ENCODE measurements at regions not wholly inside any gene's neighbourhood (a gene's known extent, or its start where the extent isn't known, plus 50 kb on each side); places are given as distances from the start of the nearest gene placed in this dataset.

DNA sequence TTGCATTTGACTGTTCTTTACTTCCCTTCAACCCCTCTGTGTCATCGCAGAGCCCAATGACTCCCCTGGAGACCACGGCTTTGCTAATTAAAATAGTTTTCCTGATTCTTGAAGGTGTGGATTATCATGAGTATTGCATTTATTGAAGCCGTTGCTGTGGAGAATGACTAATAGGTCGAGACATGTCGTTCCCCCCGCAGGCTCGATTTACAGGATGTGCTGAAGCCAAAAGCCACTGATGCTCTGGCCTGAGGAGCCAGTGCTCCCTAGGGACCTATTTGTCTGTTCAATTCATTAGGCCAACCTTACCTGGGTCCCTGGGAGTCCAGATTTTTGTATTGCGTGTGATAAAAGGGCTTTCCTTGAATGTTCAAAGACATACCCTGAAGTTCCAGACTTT lies 102.3 kb downstream of the NPTX2 start:
- TF ChIP-seq, protein P1, sequence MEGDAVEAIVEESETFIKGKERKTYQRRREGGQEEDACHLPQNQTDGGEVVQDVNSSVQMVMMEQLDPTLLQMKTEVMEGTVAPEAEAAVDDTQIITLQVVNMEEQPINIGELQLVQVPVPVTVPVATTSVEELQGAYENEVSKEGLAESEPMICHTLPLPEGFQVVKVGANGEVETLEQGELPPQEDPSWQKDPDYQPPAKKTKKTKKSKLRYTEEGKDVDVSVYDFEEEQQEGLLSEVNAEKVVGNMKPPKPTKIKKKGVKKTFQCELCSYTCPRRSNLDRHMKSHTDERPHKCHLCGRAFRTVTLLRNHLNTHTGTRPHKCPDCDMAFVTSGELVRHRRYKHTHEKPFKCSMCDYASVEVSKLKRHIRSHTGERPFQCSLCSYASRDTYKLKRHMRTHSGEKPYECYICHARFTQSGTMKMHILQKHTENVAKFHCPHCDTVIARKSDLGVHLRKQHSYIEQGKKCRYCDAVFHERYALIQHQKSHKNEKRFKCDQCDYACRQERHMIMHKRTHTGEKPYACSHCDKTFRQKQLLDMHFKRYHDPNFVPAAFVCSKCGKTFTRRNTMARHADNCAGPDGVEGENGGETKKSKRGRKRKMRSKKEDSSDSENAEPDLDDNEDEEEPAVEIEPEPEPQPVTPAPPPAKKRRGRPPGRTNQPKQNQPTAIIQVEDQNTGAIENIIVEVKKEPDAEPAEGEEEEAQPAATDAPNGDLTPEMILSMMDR (conservative IDR thresholded peaks at IDR 0.05; ENCODE audit: low read depth in 2 of 2), result no peak
- TF ChIP-seq EZH2 (IDR thresholded peaks at IDR 0.05; ENCODE audit: low read depth, unreplicated experiment) (no peak), EZH2phosphoT487 (IDR thresholded peaks at IDR 0.05; ENCODE audit: unreplicated experiment) (no peak), CREB1 (CRISPR knock-in tag; IDR thresholded peaks at IDR 0.05; ENCODE audit: low read depth) (no peak), POLR2AphosphoS5 (IDR thresholded peaks at IDR 0.05; ENCODE audit: low read depth) (no peak), ZNF114 (CRISPR knock-in tag; IDR thresholded peaks at IDR 0.05) (no peak), JUNB (IDR thresholded peaks at IDR 0.05; ENCODE audit: unreplicated experiment) (no peak), STAT1 (IDR thresholded peaks at IDR 0.05; ENCODE audit: unreplicated experiment) (no peak), ZNF331 (CRISPR knock-in tag; IDR thresholded peaks at IDR 0.05; ENCODE audit: low read depth) (no peak), NANOG (IDR thresholded peaks at IDR 0.05; ENCODE audit: borderline replicate concordance) (no peak)
- TF ChIP-seq, protein P2, sequence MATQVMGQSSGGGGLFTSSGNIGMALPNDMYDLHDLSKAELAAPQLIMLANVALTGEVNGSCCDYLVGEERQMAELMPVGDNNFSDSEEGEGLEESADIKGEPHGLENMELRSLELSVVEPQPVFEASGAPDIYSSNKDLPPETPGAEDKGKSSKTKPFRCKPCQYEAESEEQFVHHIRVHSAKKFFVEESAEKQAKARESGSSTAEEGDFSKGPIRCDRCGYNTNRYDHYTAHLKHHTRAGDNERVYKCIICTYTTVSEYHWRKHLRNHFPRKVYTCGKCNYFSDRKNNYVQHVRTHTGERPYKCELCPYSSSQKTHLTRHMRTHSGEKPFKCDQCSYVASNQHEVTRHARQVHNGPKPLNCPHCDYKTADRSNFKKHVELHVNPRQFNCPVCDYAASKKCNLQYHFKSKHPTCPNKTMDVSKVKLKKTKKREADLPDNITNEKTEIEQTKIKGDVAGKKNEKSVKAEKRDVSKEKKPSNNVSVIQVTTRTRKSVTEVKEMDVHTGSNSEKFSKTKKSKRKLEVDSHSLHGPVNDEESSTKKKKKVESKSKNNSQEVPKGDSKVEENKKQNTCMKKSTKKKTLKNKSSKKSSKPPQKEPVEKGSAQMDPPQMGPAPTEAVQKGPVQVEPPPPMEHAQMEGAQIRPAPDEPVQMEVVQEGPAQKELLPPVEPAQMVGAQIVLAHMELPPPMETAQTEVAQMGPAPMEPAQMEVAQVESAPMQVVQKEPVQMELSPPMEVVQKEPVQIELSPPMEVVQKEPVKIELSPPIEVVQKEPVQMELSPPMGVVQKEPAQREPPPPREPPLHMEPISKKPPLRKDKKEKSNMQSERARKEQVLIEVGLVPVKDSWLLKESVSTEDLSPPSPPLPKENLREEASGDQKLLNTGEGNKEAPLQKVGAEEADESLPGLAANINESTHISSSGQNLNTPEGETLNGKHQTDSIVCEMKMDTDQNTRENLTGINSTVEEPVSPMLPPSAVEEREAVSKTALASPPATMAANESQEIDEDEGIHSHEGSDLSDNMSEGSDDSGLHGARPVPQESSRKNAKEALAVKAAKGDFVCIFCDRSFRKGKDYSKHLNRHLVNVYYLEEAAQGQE (IDR thresholded peaks at IDR 0.05; ENCODE audit: unreplicated experiment), result no peak
- TF ChIP-seq, protein P3, sequence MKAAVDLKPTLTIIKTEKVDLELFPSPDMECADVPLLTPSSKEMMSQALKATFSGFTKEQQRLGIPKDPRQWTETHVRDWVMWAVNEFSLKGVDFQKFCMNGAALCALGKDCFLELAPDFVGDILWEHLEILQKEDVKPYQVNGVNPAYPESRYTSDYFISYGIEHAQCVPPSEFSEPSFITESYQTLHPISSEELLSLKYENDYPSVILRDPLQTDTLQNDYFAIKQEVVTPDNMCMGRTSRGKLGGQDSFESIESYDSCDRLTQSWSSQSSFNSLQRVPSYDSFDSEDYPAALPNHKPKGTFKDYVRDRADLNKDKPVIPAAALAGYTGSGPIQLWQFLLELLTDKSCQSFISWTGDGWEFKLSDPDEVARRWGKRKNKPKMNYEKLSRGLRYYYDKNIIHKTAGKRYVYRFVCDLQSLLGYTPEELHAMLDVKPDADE (IDR thresholded peaks at IDR 0.05), result no peak
